Gastroesophageal sphincter (tissue), 3 donors: ENCODE measurements at regions not wholly inside any gene's neighbourhood (a gene's known extent, or its start where the extent isn't known, plus 50 kb on each side); places are given as distances from the start of the nearest gene placed in this dataset.

Source experiments
- CTCF ChIP-seq, 4 experiments: fragments of 200-600 bp in 2 of 4; fragments of 450-650 bp in 2 of 4; sonication (generic) in 1 of 4; IDR thresholded peaks; one replicate each; pipeline ENCODE4 v1.5.1; 2017 to 2019; ENCODE audit warnings: antibody characterized with exemption in 4 of 4, mild to moderate bottlenecking in 2 of 4, moderate library complexity in 2 of 4
- POLR2A ChIP-seq, 2 donors: fragments of 450-650 bp; IDR thresholded peaks; one replicate each; pipeline ENCODE4 v1.6.1; 2017; ENCODE audit warnings: antibody characterized with exemption in 2 of 2, mild to moderate bottlenecking in 2 of 2, moderate library complexity in 1 of 2

DNA sequence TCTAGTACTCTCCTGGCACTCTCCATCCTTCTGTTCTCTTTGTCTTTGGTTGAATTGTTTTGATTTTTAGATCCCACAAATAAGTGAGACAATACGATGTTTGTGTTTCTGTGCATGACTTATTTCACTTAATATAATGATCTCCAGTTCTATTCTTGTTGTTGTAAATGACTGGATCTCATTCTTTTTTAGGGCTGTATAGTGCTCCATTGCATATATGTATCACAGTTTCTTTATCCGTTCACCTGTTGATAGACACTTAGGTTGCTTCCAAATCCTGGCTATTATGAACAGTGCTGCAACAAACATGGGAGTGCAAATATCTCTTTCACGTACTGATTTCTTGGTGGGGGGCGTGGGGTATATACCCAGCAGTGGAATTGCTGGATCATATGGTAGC is 245.0 kb downstream of the ADCYAP1 start:
- TF ChIP-seq POLR2A (IDR thresholded peaks at IDR 0.05) (no peak), CTCF (IDR thresholded peaks at IDR 0.05) (no peak)
